ENCODE measurements at regions not wholly inside any gene's neighbourhood (a gene's known extent, or its start where the extent isn't known, plus 50 kb on each side); places are given as distances from the start of the nearest gene placed in this dataset.

- no peaks in the 10 kb centered on the region for H3K9me3 Mint-ChIP-seq
- Histone ChIP-seq H3K9me3 (ENCODE audit: control insufficient read depth in 1 of 2, insufficient read depth in 1 of 2, low read length in 2 of 2) (no peaks in the 10 kb centered on the region), H3K27me3 (ENCODE audit: control insufficient read depth in 1 of 2, insufficient read depth in 2 of 2, low read length in 2 of 2) (no peaks in the 10 kb centered on the region), H3K4me3 (ENCODE audit: low read length) (no peak overlapping the region), H3K4me1 (ENCODE audit: insufficient read depth, low read length) (no peaks in the 10 kb centered on the region), H3K36me3 (ENCODE audit: insufficient read depth, low read length) (no peaks in the 10 kb centered on the region), H3K27ac (ENCODE audit: low read depth in 1 of 2, low read length in 2 of 2) (no peak overlapping the region)
- H3K27me3 Mint-ChIP-seq: no peaks in the 10 kb centered on the region
- no peak for ATAC-seq (ENCODE audit: poor library complexity)
- H3K27ac Mint-ChIP-seq: no peak overlapping the region
- no peak for DNase-seq
- no peaks in the 10 kb centered on the region for H3K4me1 Mint-ChIP-seq (ENCODE audit: low read depth)
- CTCF ChIA-PET: no interaction called here
- no peak overlapping the region for H3K4me3 Mint-ChIP-seq
- POLR2A ChIA-PET: no interaction called here
- intact Hi-C loops (cut with DNase I, micrococcal nuclease): no loop called here
- no peaks in the 10 kb centered on the region for H3K36me3 Mint-ChIP-seq (ENCODE audit: low read depth)
- TF ChIP-seq CTCF (IDR thresholded peaks at IDR 0.05): no peak
Observed at GRCh38 chr9:89798547-89799120, 193.8 kb downstream of the GADD45G start.

GRCh38 chr9:89799221-89799620 is 194.4 kb downstream of the GADD45G start:
- Mint-ChIP-seq H3K27ac (no peak overlapping the region), H3K27me3 (no peaks in the 10 kb centered on the region), H3K4me3 (no peak overlapping the region), H3K4me1 (ENCODE audit: low read depth) (no peaks in the 10 kb centered on the region), H3K36me3 (ENCODE audit: low read depth) (no peaks in the 10 kb centered on the region), H3K9me3 (no peaks in the 10 kb centered on the region)
- Histone ChIP-seq H3K27ac (ENCODE audit: low read depth in 1 of 2, low read length in 2 of 2) (no peak overlapping the region), H3K4me1 (ENCODE audit: insufficient read depth, low read length) (no peaks in the 10 kb centered on the region), H3K9me3 (ENCODE audit: control insufficient read depth in 1 of 2, insufficient read depth in 1 of 2, low read length in 2 of 2) (no peaks in the 10 kb centered on the region), H3K4me3 (ENCODE audit: low read length) (no peak overlapping the region), H3K27me3 (ENCODE audit: control insufficient read depth in 1 of 2, insufficient read depth in 2 of 2, low read length in 2 of 2) (no peaks in the 10 kb centered on the region), H3K36me3 (ENCODE audit: insufficient read depth, low read length) (no peaks in the 10 kb centered on the region)
- no peak for ATAC-seq (ENCODE audit: poor library complexity)
- no peak for TF ChIP-seq CTCF (IDR thresholded peaks at IDR 0.05)
- ChIA-PET CTCF (no interaction called here), POLR2A (no interaction called here)
- intact Hi-C loops (cut with DNase I, micrococcal nuclease): no loop called here
- no peak for DNase-seq

- Histone ChIP-seq H3K36me3 (ENCODE audit: insufficient read depth, low read length) (no peaks in the 10 kb centered on the region), H3K9me3 (ENCODE audit: control insufficient read depth in 1 of 2, insufficient read depth in 1 of 2, low read length in 2 of 2) (no peaks in the 10 kb centered on the region), H3K27me3 (ENCODE audit: control insufficient read depth in 1 of 2, insufficient read depth in 2 of 2, low read length in 2 of 2) (no peaks in the 10 kb centered on the region), H3K27ac (ENCODE audit: low read depth in 1 of 2, low read length in 2 of 2) (no peak overlapping the region), H3K4me1 (ENCODE audit: insufficient read depth, low read length) (no peaks in the 10 kb centered on the region), H3K4me3 (ENCODE audit: low read length) (no peak overlapping the region)
- Mint-ChIP-seq H3K36me3 (ENCODE audit: low read depth) (no peaks in the 10 kb centered on the region), H3K9me3 (no peaks in the 10 kb centered on the region), H3K27me3 (no peaks in the 10 kb centered on the region), H3K4me1 (ENCODE audit: low read depth) (no peaks in the 10 kb centered on the region), H3K4me3 (no peak overlapping the region), H3K27ac (no peak overlapping the region)
- POLR2A ChIA-PET: no interaction called here
- no peak for TF ChIP-seq CTCF (IDR thresholded peaks at IDR 0.05)
- DNase-seq: no peak
- ATAC-seq (ENCODE audit: poor library complexity): no peak
- CTCF ChIA-PET: no interaction called here
- intact Hi-C loops (cut with DNase I, micrococcal nuclease): no loop called here
Observed at GRCh38 chr9:89799766-89800165, 195.0 kb downstream of the GADD45G start.

Data from CD4-positive, alpha-beta T cell (primary cell).